ENCODE measurements at regions not wholly inside any gene's neighbourhood (a gene's known extent, or its start where the extent isn't known, plus 50 kb on each side); places are given as distances from the start of the nearest gene placed in this dataset.

GRCh38 chr9:99576876-99577275, 244.8 kb upstream of the NR4A3 start:
- no peak for DNase-seq (ENCODE audit: low read depth in 2 of 2)
- no peak for TF ChIP-seq CTCF (IDR thresholded peaks at IDR 0.05; ENCODE audit: low read depth, low read length)
- no peak overlapping the region for H3K4me3 ChIP-seq (replicated peaks in 1 of 2; ENCODE audit: low read depth in 2 of 2, low read length in 2 of 2)

- no peak for DNase-seq (ENCODE audit: low read depth in 2 of 2)
- H3K4me3 ChIP-seq (replicated peaks in 1 of 2; ENCODE audit: low read depth in 2 of 2, low read length in 2 of 2) = no peak overlapping the region
- TF ChIP-seq CTCF (IDR thresholded peaks at IDR 0.05; ENCODE audit: low read depth, low read length) = no peak
Observed at GRCh38 chr9:99577351-99577750, 244.3 kb upstream of the NR4A3 start.

GRCh38 chr9:99578666-99579065, 243.0 kb upstream of the NR4A3 start:
- DNase-seq (ENCODE audit: low read depth in 2 of 2) = no peak
- no peak for TF ChIP-seq CTCF (IDR thresholded peaks at IDR 0.05; ENCODE audit: low read depth, low read length)
- H3K4me3 ChIP-seq (replicated peaks in 1 of 2; ENCODE audit: low read depth in 2 of 2, low read length in 2 of 2) = no peak overlapping the region

- no peak for TF ChIP-seq CTCF (IDR thresholded peaks at IDR 0.05; ENCODE audit: low read depth, low read length)
- DNase-seq (ENCODE audit: low read depth in 2 of 2) = no peak
- H3K4me3 ChIP-seq (replicated peaks in 1 of 2; ENCODE audit: low read depth in 2 of 2, low read length in 2 of 2) = no peak overlapping the region
Observed at GRCh38 chr9:99579964-99580363, 241.7 kb upstream of the NR4A3 start.

- DNase-seq (ENCODE audit: low read depth in 2 of 2) = no peak
- no peak overlapping the region for H3K4me3 ChIP-seq (replicated peaks in 1 of 2; ENCODE audit: low read depth in 2 of 2, low read length in 2 of 2)
- TF ChIP-seq CTCF (IDR thresholded peaks at IDR 0.05; ENCODE audit: low read depth, low read length) = no peak
Observed at GRCh38 chr9:99582814-99583213, 238.9 kb upstream of the NR4A3 start.

DNA sequence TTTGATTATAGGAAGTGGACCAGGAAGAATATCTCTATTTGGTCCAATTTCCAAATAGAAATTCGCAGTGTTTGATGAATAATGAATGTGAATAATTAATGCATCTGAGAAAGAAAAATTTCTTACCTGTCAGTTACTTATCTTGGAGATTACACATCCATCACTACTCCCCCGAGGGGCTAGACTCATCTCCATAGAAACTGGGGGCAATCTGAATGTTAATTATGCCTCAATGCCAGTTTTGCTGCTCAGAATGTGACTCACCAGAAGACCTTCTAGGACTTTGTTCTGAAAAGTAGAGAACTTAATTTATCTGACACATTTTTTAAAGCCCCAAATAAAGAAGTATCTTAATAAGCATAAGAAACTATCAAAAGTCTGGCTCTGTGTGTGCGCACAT, 233.4 kb upstream of the NR4A3 start:
- H3K4me3 ChIP-seq (replicated peaks in 1 of 2; ENCODE audit: low read depth in 2 of 2, low read length in 2 of 2) = no peak overlapping the region
- TF ChIP-seq CTCF (IDR thresholded peaks at IDR 0.05; ENCODE audit: low read depth, low read length) = no peak
- no peak for DNase-seq (ENCODE audit: low read depth in 2 of 2)

- no peak overlapping the region for H3K4me3 ChIP-seq (replicated peaks in 1 of 2; ENCODE audit: low read depth in 2 of 2, low read length in 2 of 2)
- TF ChIP-seq CTCF (IDR thresholded peaks at IDR 0.05; ENCODE audit: low read depth, low read length) = no peak
- DNase-seq (ENCODE audit: low read depth in 2 of 2) = no peak
Observed at GRCh38 chr9:99588747-99589146, 232.9 kb upstream of the NR4A3 start.
